ENCODE measurements at regions not wholly inside any gene's neighbourhood (a gene's known extent, or its start where the extent isn't known, plus 50 kb on each side); places are given as distances from the start of the nearest gene placed in this dataset.
"Not testable (repeated sequence)": the region's sequence is repeated elsewhere in the genome, so short reads cannot be mapped to it uniquely, and the experiment has no call there.

DNA sequence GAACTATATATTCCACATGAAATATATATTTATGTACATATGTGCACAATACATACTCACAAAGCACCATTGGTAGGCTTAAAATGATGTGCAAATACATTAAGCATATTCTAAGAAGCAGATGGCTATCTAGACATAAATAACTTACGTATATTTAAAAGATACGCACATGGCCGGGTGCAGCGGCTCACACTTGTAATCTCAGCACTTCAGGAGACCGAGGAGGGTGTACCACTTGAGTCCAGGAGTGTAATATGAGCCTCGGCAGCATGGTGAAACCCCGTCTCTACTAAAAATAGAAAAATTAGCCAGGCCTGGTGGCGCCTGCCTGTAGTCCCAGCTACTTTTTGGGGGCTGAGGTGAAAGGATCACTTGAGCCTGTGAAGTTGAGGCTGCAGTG, 189.9 kb downstream of the ANKRD36 start:
- DNase-seq (ENCODE audit: low spot score): not testable (repeated sequence)

DNA sequence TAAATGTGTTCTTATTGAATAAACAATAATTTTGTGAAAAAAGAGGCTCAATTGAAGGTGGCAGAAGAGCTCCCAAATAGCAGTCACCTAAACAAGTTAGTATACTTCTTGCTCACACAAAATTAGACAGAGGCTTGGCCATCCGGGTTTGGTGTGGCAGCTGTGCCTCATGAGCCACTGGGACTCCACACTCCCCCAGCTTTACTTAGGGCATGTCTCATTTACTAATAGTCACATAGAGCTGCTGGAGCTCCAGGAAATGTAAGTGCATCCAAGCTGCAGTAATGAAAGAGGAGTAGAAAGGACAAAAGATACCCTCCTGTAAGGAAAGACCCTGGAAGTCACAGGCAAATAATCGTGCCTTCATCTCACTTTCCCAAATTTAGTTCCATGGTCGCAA, 188.8 kb downstream of the ANKRD36 start:
- DNase-seq (ENCODE audit: low spot score): not testable (repeated sequence)
